DOHH2 (cell line): ENCODE measurements at regions not wholly inside any gene's neighbourhood (a gene's known extent, or its start where the extent isn't known, plus 50 kb on each side); places are given as distances from the start of the nearest gene placed in this dataset.

ENCODE experiments used
- EZH2phosphoT487 ChIP-seq: fragments of 200-600 bp; sonication (generic); IDR thresholded peaks from 2 replicates; pipeline ENCODE4 v1.6.1; 2017; ENCODE audit warnings: borderline replicate concordance, mild to moderate bottlenecking, antibody characterized with exemption, low read length, moderate library complexity, mixed read lengths
- TF ChIP-seq, protein P1 (sequence below): fragments of 200-600 bp; sonication (generic); IDR thresholded peaks from one replicate; pipeline ENCODE4 v1.5.1; 2014; ENCODE audit warnings: antibody characterized with exemption, mild to moderate bottlenecking, low read depth, low read length; ENCODE audit not compliant: poor library complexity, severe bottlenecking

GRCh38 chr11:31863170-31863832 lies 52.2 kb upstream of the PAX6 start:
- TF ChIP-seq, protein P1, sequence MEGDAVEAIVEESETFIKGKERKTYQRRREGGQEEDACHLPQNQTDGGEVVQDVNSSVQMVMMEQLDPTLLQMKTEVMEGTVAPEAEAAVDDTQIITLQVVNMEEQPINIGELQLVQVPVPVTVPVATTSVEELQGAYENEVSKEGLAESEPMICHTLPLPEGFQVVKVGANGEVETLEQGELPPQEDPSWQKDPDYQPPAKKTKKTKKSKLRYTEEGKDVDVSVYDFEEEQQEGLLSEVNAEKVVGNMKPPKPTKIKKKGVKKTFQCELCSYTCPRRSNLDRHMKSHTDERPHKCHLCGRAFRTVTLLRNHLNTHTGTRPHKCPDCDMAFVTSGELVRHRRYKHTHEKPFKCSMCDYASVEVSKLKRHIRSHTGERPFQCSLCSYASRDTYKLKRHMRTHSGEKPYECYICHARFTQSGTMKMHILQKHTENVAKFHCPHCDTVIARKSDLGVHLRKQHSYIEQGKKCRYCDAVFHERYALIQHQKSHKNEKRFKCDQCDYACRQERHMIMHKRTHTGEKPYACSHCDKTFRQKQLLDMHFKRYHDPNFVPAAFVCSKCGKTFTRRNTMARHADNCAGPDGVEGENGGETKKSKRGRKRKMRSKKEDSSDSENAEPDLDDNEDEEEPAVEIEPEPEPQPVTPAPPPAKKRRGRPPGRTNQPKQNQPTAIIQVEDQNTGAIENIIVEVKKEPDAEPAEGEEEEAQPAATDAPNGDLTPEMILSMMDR: no peak
- no peak for TF ChIP-seq EZH2phosphoT487
